Upper lobe of left lung (tissue), 6 donors: ENCODE measurements at regions not wholly inside any gene's neighbourhood (a gene's known extent, or its start where the extent isn't known, plus 50 kb on each side); places are given as distances from the start of the nearest gene placed in this dataset.
A peak's percentile ranks its signal among the peaks of the same experiment; 100 is the strongest.

ENCODE experiments used
- ATAC-seq, 2 donors: fragments of 200-7000 bp; cut with Tn5 transposase; one replicate each; pipeline ENCODE4 v1.9.1; 2022; ENCODE audit warnings: mild to moderate bottlenecking in 2 of 2, moderate library complexity in 2 of 2; ENCODE audit not compliant: low FRiP score in 2 of 2
- DNase-seq, 2 donors: peaks; one replicate each; pipeline ENCODE4 v3.0.0-alpha.2; 2019 to 2020
- H3K27ac ChIP-seq, 4 donors: fragments of 200-600 bp; sonication (generic); one replicate each; pipeline ENCODE4 v1.5.1; 2016 to 2019
- H3K27me3 ChIP-seq, 4 donors: fragments of 200-600 bp; sonication (generic); one replicate each; pipeline ENCODE4 v1.5.1; 2017 to 2019
- H3K36me3 ChIP-seq, 4 donors: fragments of 200-600 bp; sonication (generic); one replicate each; pipeline ENCODE4 v1.5.1; 2016 to 2019
- H3K4me1 ChIP-seq, 4 donors: fragments of 200-600 bp; sonication (generic); one replicate each; pipeline ENCODE4 v1.5.1; 2018 to 2019
- H3K4me3 ChIP-seq, 4 donors: fragments of 200-600 bp; sonication (generic); one replicate each; pipeline ENCODE4 v1.5.1; 2017 to 2019; ENCODE audit warnings: mild to moderate bottlenecking in 2 of 4, moderate library complexity in 1 of 4
- H3K9me3 ChIP-seq, 4 donors: fragments of 200-600 bp; sonication (generic); one replicate each; pipeline ENCODE4 v1.5.1; 2018 to 2019
- EP300 ChIP-seq, 4 donors: sonication (generic); formaldehyde crosslinking; IDR thresholded peaks; one replicate each; pipeline ENCODE4 v1.5.1; 2017; ENCODE audit warnings: antibody characterized with exemption in 4 of 4, control low read depth in 2 of 4
- POLR2A ChIP-seq, 4 donors: fragments of 450-650 bp; IDR thresholded peaks; one replicate each; pipeline ENCODE4 v1.5.1; 2016 to 2017; ENCODE audit warnings: antibody characterized with exemption in 4 of 4, mild to moderate bottlenecking in 2 of 4
- POLR2AphosphoS5 ChIP-seq, 2 donors: sonication (generic); formaldehyde crosslinking; IDR thresholded peaks; one replicate each; pipeline ENCODE4 v1.5.1; 2017; ENCODE audit warnings: antibody characterized with exemption in 2 of 2
- WGBS, 2 donors: methylation state at CpG; one replicate each; pipeline ENCODE4 v1.1.5; 2017 to 2018; 5-methylcytosine and 5-hydroxymethylcytosine counted together
- TF ChIP-seq, protein P1 (sequence below), 6 experiments: fragments of 450-650 bp in 4 of 6; fragments of 200-600 bp in 2 of 6; sonication (generic) in 2 of 6; IDR thresholded peaks; one replicate each; pipeline ENCODE4 v1.5.1; 2016 to 2019; ENCODE audit warnings: antibody characterized with exemption in 6 of 6
- donor health status: DM: no; HTN: no; CAD: no; lungs with moderate emphysema.
- donor health status: DM: no; HTN: yes; CAD: no; lungs with severe emphysema.

DNA sequence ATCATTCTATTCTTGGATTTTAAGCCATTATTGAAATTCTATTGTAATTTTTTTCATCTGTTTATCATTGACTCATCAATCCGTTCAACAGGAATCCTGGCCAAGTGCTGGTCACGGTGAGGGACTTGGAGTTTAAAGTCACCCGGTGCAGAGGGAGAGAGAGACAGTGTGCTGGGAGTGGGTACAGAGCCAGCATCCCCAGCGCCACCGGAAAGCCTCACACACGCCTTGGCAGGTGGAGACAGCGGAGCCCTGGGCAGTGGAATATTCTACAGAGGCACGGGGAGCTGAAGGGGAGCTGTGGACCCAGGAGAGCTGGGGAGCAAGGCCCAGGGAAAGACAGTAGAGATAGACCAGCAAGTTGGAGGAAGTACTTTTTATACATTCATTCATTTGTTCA, 787.6 kb downstream of the BRD1 start:
- Histone ChIP-seq H3K4me3 (no peak overlapping the region), H3K27me3 (no peaks in the 10 kb centered on the region), H3K4me1 (no peaks in the 10 kb centered on the region), H3K36me3 (no peaks in the 10 kb centered on the region), H3K27ac (no peak overlapping the region), H3K9me3 (no peaks in the 10 kb centered on the region)
- TF ChIP-seq, protein P1, sequence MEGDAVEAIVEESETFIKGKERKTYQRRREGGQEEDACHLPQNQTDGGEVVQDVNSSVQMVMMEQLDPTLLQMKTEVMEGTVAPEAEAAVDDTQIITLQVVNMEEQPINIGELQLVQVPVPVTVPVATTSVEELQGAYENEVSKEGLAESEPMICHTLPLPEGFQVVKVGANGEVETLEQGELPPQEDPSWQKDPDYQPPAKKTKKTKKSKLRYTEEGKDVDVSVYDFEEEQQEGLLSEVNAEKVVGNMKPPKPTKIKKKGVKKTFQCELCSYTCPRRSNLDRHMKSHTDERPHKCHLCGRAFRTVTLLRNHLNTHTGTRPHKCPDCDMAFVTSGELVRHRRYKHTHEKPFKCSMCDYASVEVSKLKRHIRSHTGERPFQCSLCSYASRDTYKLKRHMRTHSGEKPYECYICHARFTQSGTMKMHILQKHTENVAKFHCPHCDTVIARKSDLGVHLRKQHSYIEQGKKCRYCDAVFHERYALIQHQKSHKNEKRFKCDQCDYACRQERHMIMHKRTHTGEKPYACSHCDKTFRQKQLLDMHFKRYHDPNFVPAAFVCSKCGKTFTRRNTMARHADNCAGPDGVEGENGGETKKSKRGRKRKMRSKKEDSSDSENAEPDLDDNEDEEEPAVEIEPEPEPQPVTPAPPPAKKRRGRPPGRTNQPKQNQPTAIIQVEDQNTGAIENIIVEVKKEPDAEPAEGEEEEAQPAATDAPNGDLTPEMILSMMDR (IDR thresholded peaks at IDR 0.05): no peak
- TF ChIP-seq POLR2AphosphoS5 (IDR thresholded peaks at IDR 0.05) (no peak), POLR2A (IDR thresholded peaks at IDR 0.05) (no peak), EP300 (IDR thresholded peaks at IDR 0.05) (no peak)
- DNase-seq: no peak
- no peak for ATAC-seq
- WGBS, 2 donors: 69 to 71% methylated on average over 8 of the region's 8 CpGs

DNA sequence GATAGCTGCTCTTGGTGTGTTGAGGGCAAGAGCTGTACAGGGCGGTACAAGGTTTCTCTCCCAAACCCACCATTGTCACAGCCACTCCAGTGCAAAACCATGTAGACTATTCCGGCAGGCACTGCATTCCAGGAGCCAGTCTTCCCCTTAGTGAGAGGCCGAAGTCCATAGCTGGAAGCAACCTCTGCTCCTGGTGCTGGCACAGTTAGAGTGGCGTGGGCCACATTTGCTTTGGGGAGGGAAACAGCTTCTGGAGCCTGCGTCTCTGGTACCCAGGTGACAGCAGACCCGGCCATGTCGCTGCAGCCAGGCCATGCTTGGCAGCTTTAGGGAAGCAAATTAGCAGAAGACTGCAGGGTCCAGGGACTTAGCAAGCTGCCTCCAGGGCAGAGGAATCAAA, 788.0 kb downstream of the BRD1 start:
- H3K9me3 ChIP-seq: no peaks in the 10 kb centered on the region
- TF ChIP-seq, protein P1 (IDR thresholded peaks at IDR 0.05): no peak
- TF ChIP-seq POLR2A (IDR thresholded peaks at IDR 0.05) (no peak), EP300 (IDR thresholded peaks at IDR 0.05) (no peak), POLR2AphosphoS5 (IDR thresholded peaks at IDR 0.05) (no peak)
- H3K4me1 ChIP-seq: no peaks in the 10 kb centered on the region
- ATAC-seq (no peak), DNase-seq (no peak)
- no peaks in the 10 kb centered on the region for H3K36me3 ChIP-seq
- no peaks in the 10 kb centered on the region for H3K27me3 ChIP-seq
- WGBS, 2 donors: 74 to 85% methylated on average over 7 of the region's 7 CpGs
- H3K27ac ChIP-seq: no peak overlapping the region
- no peak overlapping the region for H3K4me3 ChIP-seq

DNA sequence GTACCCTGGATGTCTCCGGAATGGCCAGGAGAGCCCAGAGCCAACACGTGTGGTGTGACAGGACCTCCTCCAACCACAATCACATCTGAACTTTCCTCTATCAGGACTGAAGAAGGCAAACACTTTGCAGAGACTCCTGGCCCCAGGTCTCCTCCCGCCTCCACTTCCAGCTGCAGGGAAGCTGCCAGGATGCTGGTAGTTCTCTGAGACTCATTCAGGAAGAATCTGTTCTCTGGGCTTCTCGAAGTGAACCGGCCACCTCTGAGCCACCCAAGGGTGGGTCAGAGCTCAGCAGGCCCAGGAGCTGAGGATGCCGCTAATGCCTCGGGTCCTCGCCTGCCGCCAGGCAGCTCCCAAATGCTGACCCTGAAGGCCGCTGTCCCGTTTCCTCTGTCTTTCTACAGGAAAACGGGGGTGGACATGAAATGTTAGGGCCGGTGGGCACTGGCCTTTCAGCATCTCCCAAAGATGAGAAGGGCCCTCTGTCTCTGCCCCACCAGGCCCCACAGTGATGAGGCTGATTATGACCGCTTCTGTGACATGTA, 789.9 kb downstream of the BRD1 start:
- TF ChIP-seq, protein P1 (IDR thresholded peaks at IDR 0.05): no peak
- no peak for TF ChIP-seq POLR2AphosphoS5 (IDR thresholded peaks at IDR 0.05)
- no peak for TF ChIP-seq POLR2A (IDR thresholded peaks at IDR 0.05)
- TF ChIP-seq EP300 (IDR thresholded peaks at IDR 0.05): no peak
- ATAC-seq (no peak), DNase-seq (no peak)
- Histone ChIP-seq H3K27me3 (no peaks in the 10 kb centered on the region), H3K27ac (no peak overlapping the region), H3K36me3 (no peaks in the 10 kb centered on the region), H3K9me3 (no peaks in the 10 kb centered on the region), H3K4me3 (no peak overlapping the region), H3K4me1 (no peaks in the 10 kb centered on the region)
- 83 to 85% methylated on average over 14 of the region's 14 CpGs for WGBS, 2 donors

DNA sequence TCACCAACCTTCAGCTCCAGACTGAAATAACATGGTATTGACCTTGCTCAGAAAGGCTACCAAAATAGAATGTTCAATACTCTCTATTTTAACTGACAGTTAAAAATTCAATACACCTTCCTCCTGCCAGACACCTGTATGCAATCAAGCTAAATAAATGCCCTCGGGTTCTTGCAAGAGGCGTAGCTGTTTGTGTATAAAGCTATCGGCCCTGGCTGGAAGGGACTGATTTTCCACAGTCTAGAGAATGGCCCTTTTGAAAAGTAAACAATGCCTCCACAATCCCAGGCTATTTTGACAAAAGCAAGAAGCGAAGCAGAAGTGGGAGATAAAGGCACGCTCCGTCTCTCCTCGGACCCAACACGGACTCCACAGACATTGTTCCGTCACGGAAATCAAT, 791.2 kb downstream of the BRD1 start:
- Histone ChIP-seq H3K4me3 (no peak overlapping the region), H3K27ac (no peak overlapping the region), H3K27me3 (no peaks in the 10 kb centered on the region), H3K36me3 (no peaks in the 10 kb centered on the region), H3K9me3 (no peaks in the 10 kb centered on the region), H3K4me1 (no peaks in the 10 kb centered on the region)
- DNase-seq: no peak
- TF ChIP-seq, protein P1 (IDR thresholded peaks at IDR 0.05): no peak
- no peak for TF ChIP-seq EP300 (IDR thresholded peaks at IDR 0.05)
- TF ChIP-seq POLR2A (IDR thresholded peaks at IDR 0.05): no peak
- TF ChIP-seq POLR2AphosphoS5 (IDR thresholded peaks at IDR 0.05): no peak
- ATAC-seq: no peak
- WGBS, 2 donors: 66 to 74% methylated on average over 10 of the region's 10 CpGs

DNA sequence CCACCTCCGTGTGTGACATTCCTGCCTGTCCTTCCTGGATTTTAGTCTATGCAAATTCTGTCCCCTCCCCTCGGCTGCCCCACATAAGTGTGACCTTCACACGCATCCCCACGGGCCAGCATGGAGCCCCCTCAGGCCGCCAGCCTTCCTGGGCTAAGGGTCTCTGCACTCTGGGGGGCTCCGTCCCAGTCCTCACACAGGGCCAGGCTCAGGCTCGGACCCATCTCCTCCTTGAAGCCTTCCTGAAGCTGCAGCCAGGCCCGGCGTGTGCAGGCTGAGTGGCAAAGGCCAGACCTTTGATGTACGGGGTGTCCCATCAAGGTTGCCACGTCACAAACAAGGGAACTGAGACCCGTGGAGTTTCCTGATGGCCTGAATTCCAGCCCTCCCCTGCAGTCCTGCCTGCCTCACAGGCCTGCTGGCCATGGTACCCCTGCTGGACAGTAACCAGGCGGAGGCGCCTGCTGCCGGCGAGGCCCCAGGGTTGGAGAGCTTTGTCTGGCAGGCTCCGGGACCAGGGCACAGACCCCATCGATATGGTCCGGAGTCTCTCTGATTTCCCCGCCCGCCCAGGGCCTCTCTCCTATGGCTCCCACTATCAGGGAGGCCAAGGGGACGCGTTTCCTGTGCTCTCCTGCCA, 791.7 kb downstream of the BRD1 start:
- H3K4me3 ChIP-seq: no peak overlapping the region
- 75 to 83% methylated on average over 11 to 23 of the region's 23 CpGs for WGBS, 2 donors
- H3K4me1 ChIP-seq: no peaks in the 10 kb centered on the region
- DNase-seq: no peak
- no peak overlapping the region for H3K27ac ChIP-seq
- H3K9me3 ChIP-seq: no peaks in the 10 kb centered on the region
- no peaks in the 10 kb centered on the region for H3K36me3 ChIP-seq
- peak in 1 of 2 donors; percentile 12 for ATAC-seq
- TF ChIP-seq EP300 (IDR thresholded peaks at IDR 0.05) (no peak), POLR2AphosphoS5 (IDR thresholded peaks at IDR 0.05) (no peak), POLR2A (IDR thresholded peaks at IDR 0.05) (no peak)
- TF ChIP-seq, protein P1 (IDR thresholded peaks at IDR 0.05): no peak
- no peaks in the 10 kb centered on the region for H3K27me3 ChIP-seq
